Hepatocyte (in vitro differentiated cells): ENCODE measurements at regions not wholly inside any gene's neighbourhood (a gene's known extent, or its start where the extent isn't known, plus 50 kb on each side); places are given as distances from the start of the nearest gene placed in this dataset.
"Not testable (repeated sequence)": the region's sequence is repeated elsewhere in the genome, so short reads cannot be mapped to it uniquely, and the experiment has no call there.

Experiments
- DNase-seq: peaks from one replicate; pipeline ENCODE4 v3.0.0-alpha.2; 2016; ENCODE audit warnings: low spot score
- H2AFZ ChIP-seq: fragments of 200-600 bp; sonication (generic); 2 replicates; pipeline ENCODE4 v1.6.0; 2016; ENCODE audit warnings: antibody characterized with exemption, mild to moderate bottlenecking
- H3K27ac ChIP-seq: fragments of 200-600 bp; sonication (generic); 2 replicates; pipeline ENCODE4 v1.5.1; 2016; ENCODE audit warnings: mild to moderate bottlenecking
- H3K27me3 ChIP-seq: fragments of 200-600 bp; sonication (generic); 2 replicates; pipeline ENCODE4 v1.6.1; 2016
- H3K36me3 ChIP-seq: fragments of 200-600 bp; sonication (generic); replicated peaks from 2 replicates; pipeline ENCODE4 v1.5.1; 2016; ENCODE audit warnings: low read depth; ENCODE audit not compliant: insufficient read depth
- H3K4me1 ChIP-seq: fragments of 200-600 bp; sonication (generic); 2 replicates; pipeline ENCODE4 v1.5.1; 2016; ENCODE audit warnings: mild to moderate bottlenecking, moderate library complexity; ENCODE audit not compliant: insufficient read depth
- H3K4me2 ChIP-seq: fragments of 200-600 bp; sonication (generic); 2 replicates; pipeline ENCODE4 v1.6.0; 2016
- H3K4me3 ChIP-seq: fragments of 200-600 bp; sonication (generic); 2 replicates; pipeline ENCODE4 v1.5.1; 2016; ENCODE audit warnings: mild to moderate bottlenecking
- H3K79me2 ChIP-seq: fragments of 200-600 bp; sonication (generic); 2 replicates; pipeline ENCODE4 v1.6.0; 2017; ENCODE audit warnings: mild to moderate bottlenecking
- H3K9me2 ChIP-seq: fragments of 200-600 bp; sonication (generic); replicated peaks from 2 replicates; pipeline ENCODE4 v1.6.0; 2017; ENCODE audit warnings: mild to moderate bottlenecking; ENCODE audit not compliant: insufficient read depth
- H3K9me3 ChIP-seq: fragments of 200-600 bp; sonication (generic); 2 replicates; pipeline ENCODE4 v1.5.1; 2016; ENCODE audit warnings: low read depth, mild to moderate bottlenecking
- H4K20me1 ChIP-seq: fragments of 200-600 bp; sonication (generic); 2 replicates; pipeline ENCODE4 v1.6.0; 2016; ENCODE audit warnings: mild to moderate bottlenecking; ENCODE audit not compliant: insufficient read depth, poor library complexity, severe bottlenecking
- WGBS: methylation state at CpG from one replicate; pipeline ENCODE4 v1.1.6; 2016; ENCODE audit warnings: low lambda C conversion rate; ENCODE audit errors: missing lambda C conversion rate; 5-methylcytosine and 5-hydroxymethylcytosine counted together
- TF ChIP-seq, protein P1 (sequence below): fragments of 200-600 bp; sonication (generic); IDR thresholded peaks from 2 replicates; pipeline ENCODE4 v1.5.1; 2016; ENCODE audit warnings: antibody characterized with exemption, mild to moderate bottlenecking; ENCODE audit not compliant: poor library complexity

- H3K9me3 ChIP-seq, H3K27ac ChIP-seq: not testable (repeated sequence)
- 81% methylated on average over 3 of the region's 6 CpGs for WGBS
Measured at GRCh38 chr9:42656789-42657188, 473.3 kb downstream of the SPATA31A6 start.

GRCh38 chr9:42657496-42657895, 474.0 kb downstream of the SPATA31A6 start:
- not testable (repeated sequence) for H3K27me3 ChIP-seq, H3K4me1 ChIP-seq, H4K20me1 ChIP-seq, H3K79me2 ChIP-seq, H3K9me3 ChIP-seq, H3K4me2 ChIP-seq, DNase-seq, H2AFZ ChIP-seq, H3K9me2 ChIP-seq, H3K27ac ChIP-seq, H3K36me3 ChIP-seq, H3K4me3 ChIP-seq
- no CpG with 5 or more reads among the region's 10 CpGs for WGBS

More at GRCh38 chr9:42656789-42657188, 473.3 kb downstream of the SPATA31A6 start:
- H3K4me2 ChIP-seq, H4K20me1 ChIP-seq, H3K4me1 ChIP-seq, H3K79me2 ChIP-seq, H2AFZ ChIP-seq, DNase-seq, H3K4me3 ChIP-seq, H3K9me2 ChIP-seq, H3K27me3 ChIP-seq, H3K36me3 ChIP-seq: not testable (repeated sequence)

DNA sequence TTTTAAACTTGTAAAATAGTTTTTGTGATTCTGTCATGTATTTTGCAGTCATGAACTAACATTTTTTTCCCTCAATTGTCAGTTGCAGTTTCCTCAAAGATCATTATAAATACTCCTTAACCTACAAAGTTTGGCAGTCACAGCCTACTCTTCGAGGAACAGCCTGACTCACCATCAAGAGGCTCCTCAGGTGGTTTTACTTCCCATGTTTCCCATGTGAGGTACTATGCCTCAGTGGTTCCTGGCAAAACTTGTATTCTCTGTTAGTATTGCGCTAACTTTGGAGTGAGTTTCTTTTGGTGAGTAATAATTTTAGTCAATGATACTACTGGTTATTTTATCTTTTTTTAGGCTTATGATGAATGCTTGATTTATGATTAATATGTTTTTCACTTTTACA, 513.7 kb downstream of the SPATA31A6 start:
- H3K36me3 ChIP-seq, H3K9me2 ChIP-seq, DNase-seq, H2AFZ ChIP-seq, H3K27me3 ChIP-seq, H3K4me3 ChIP-seq, H3K27ac ChIP-seq, H3K4me2 ChIP-seq, H4K20me1 ChIP-seq, H3K9me3 ChIP-seq, H3K79me2 ChIP-seq, H3K4me1 ChIP-seq: not testable (repeated sequence)
- no CpG with 5 or more reads among the region's 2 CpGs for WGBS

GRCh38 chr9:42702890-42703289, 519.4 kb downstream of the SPATA31A6 start:
- not testable (repeated sequence) for H3K4me1 ChIP-seq, H3K36me3 ChIP-seq, H3K27me3 ChIP-seq, H3K79me2 ChIP-seq, H3K9me3 ChIP-seq, H3K4me3 ChIP-seq, H2AFZ ChIP-seq, H4K20me1 ChIP-seq, DNase-seq, H3K27ac ChIP-seq, H3K4me2 ChIP-seq, H3K9me2 ChIP-seq
- WGBS, result no CpG with 5 or more reads among the region's 2 CpGs

GRCh38 chr9:42724841-42725835, 541.7 kb downstream of the SPATA31A6 start:
- H3K36me3 ChIP-seq, H3K4me1 ChIP-seq, H2AFZ ChIP-seq, H3K79me2 ChIP-seq, H3K9me2 ChIP-seq, H3K9me3 ChIP-seq, H3K4me3 ChIP-seq, DNase-seq, H3K27me3 ChIP-seq, H3K27ac ChIP-seq, H3K4me2 ChIP-seq, H4K20me1 ChIP-seq: not testable (repeated sequence)
- no CpG with 5 or more reads among the region's 49 CpGs for WGBS

- not testable (repeated sequence) for H3K27me3 ChIP-seq
Measured at GRCh38 chr9:42743030-42743814, 559.8 kb downstream of the SPATA31A6 start.

GRCh38 chr9:42757251-42757650, 573.8 kb downstream of the SPATA31A6 start:
- not testable (repeated sequence) for H3K27me3 ChIP-seq, DNase-seq, H3K36me3 ChIP-seq, H3K4me3 ChIP-seq, H4K20me1 ChIP-seq, H3K9me3 ChIP-seq, H3K4me2 ChIP-seq, H3K79me2 ChIP-seq, H3K4me1 ChIP-seq, H2AFZ ChIP-seq, H3K27ac ChIP-seq, H3K9me2 ChIP-seq
- 44% methylated on average over 2 of the region's 2 CpGs for WGBS

More at GRCh38 chr9:42743030-42743814, 559.8 kb downstream of the SPATA31A6 start:
- H4K20me1 ChIP-seq, H2AFZ ChIP-seq, H3K4me3 ChIP-seq, H3K79me2 ChIP-seq, H3K27ac ChIP-seq, H3K36me3 ChIP-seq, H3K9me3 ChIP-seq, H3K4me1 ChIP-seq, H3K9me2 ChIP-seq: not testable (repeated sequence)
- 38% methylated on average over 39 of the region's 40 CpGs for WGBS
- peak overlapping the region; percentile 61 for H3K4me2 ChIP-seq
- TF ChIP-seq, protein P1, sequence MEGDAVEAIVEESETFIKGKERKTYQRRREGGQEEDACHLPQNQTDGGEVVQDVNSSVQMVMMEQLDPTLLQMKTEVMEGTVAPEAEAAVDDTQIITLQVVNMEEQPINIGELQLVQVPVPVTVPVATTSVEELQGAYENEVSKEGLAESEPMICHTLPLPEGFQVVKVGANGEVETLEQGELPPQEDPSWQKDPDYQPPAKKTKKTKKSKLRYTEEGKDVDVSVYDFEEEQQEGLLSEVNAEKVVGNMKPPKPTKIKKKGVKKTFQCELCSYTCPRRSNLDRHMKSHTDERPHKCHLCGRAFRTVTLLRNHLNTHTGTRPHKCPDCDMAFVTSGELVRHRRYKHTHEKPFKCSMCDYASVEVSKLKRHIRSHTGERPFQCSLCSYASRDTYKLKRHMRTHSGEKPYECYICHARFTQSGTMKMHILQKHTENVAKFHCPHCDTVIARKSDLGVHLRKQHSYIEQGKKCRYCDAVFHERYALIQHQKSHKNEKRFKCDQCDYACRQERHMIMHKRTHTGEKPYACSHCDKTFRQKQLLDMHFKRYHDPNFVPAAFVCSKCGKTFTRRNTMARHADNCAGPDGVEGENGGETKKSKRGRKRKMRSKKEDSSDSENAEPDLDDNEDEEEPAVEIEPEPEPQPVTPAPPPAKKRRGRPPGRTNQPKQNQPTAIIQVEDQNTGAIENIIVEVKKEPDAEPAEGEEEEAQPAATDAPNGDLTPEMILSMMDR, result peak; percentile 78
- peak; percentile 88 for DNase-seq

DNA sequence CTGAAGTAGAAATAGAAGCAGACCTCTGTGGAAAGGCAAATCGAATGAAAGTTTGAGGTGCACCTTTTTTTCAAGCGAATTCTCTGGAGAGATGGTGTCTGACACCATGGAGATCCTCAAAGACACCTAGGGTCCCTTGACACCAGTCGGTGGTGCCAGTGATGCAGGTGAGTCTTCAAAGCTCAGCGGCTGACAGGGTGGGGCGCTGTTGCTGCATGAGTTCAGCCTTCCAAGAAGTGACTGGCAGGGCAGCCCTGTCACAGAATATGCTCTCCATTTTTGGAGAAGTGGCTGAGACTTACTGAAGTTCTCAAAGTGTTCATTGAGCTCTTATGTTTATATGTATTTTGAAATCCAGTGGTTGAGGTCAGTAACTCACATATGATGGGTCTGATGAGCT, 575.9 kb downstream of the SPATA31A6 start:
- not testable (repeated sequence) for H3K4me3 ChIP-seq, H3K27me3 ChIP-seq, H3K36me3 ChIP-seq, H3K79me2 ChIP-seq, DNase-seq, H3K27ac ChIP-seq, H3K4me1 ChIP-seq, H3K9me3 ChIP-seq, H4K20me1 ChIP-seq, H3K4me2 ChIP-seq, H3K9me2 ChIP-seq, H2AFZ ChIP-seq
- WGBS, result 21% methylated on average over 5 of the region's 5 CpGs
